ENCODE measurements at regions not wholly inside any gene's neighbourhood (a gene's known extent, or its start where the extent isn't known, plus 50 kb on each side); places are given as distances from the start of the nearest gene placed in this dataset.

DNA sequence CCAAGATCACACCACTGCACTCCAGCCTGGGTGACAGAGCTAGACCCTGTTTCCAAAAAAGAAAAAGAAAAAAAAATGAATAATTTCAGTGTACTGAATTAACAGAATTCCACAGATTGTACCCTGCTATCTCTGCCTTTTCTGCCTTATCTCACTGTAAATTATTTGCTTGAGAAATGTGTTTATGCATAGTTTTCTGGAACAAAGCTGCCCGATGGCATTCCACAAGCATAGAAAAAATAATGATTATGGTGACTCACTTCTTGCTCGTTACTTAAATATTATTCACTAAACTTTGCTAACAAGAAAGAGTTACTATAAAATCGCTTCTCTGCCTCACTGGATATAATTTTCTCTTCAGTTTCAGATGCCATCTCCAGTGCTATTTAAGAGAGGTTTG is 88.7 kb upstream of the FAM169A start:
- Histone ChIP-seq H3K36me3 (replicated peaks in 1 of 2; ENCODE audit: control extremely low read depth in 1 of 2, control insufficient read depth in 1 of 2, extremely low read depth in 1 of 2, insufficient read depth in 2 of 2, low read length in 1 of 2) (no peaks in the 10 kb centered on the region), H2AFZ (ENCODE audit: insufficient read depth, low read depth, low read length, poor library complexity, severe bottlenecking) (no peak overlapping the region), H3K9me3 (ENCODE audit: control extremely low read depth in 1 of 3, control insufficient read depth in 2 of 3, insufficient read depth in 1 of 3, low read length in 2 of 3) (no peaks in the 10 kb centered on the region), H3K4me3 (ENCODE audit: control extremely low read depth in 1 of 5, extremely low read depth in 1 of 5, insufficient read depth in 1 of 5, low read depth in 2 of 5, low read length in 4 of 5) (no peak overlapping the region), H4K20me1 (ENCODE audit: control insufficient read depth, insufficient read depth, low read length, poor library complexity, severe bottlenecking) (no peaks in the 10 kb centered on the region), H3K27me3 (replicated peaks in 1 of 4; ENCODE audit: control extremely low read depth in 1 of 4, control insufficient read depth in 3 of 4, insufficient read depth in 4 of 4, low read length in 3 of 4) (peaks cover 0 to 2% (median 0%) of the 10 kb centered on the region in 4 experiments), H3K9ac (ENCODE audit: low read length) (no peak overlapping the region), H3K79me2 (ENCODE audit: control insufficient read depth, insufficient read depth, low read length) (no peaks in the 10 kb centered on the region), H3K4me1 (ENCODE audit: control insufficient read depth in 2 of 2, insufficient read depth in 2 of 2, low read length in 2 of 2) (no peaks in the 10 kb centered on the region), H3K4me2 (replicated peaks; ENCODE audit: low read depth, low read length, poor library complexity, severe bottlenecking) (no peak overlapping the region), H3K27ac (ENCODE audit: low read length in 2 of 2) (no peak overlapping the region)
- Mint-ChIP-seq H3K4me1 (no peaks in the 10 kb centered on the region), H3K27me3 (peaks cover 20% of the 10 kb centered on the region), H3K9me3 (ENCODE audit: insufficient read depth) (no peaks in the 10 kb centered on the region), H3K4me3 (no peak overlapping the region), H3K27ac (no peak overlapping the region)
- ChIA-PET POLR2A (no interaction called here), CTCF (no interaction called here)
- no CpG with 5 or more reads among the region's 3 CpGs for WGBS (ENCODE audit: insufficient coverage)
- TF ChIP-seq, protein P1, sequence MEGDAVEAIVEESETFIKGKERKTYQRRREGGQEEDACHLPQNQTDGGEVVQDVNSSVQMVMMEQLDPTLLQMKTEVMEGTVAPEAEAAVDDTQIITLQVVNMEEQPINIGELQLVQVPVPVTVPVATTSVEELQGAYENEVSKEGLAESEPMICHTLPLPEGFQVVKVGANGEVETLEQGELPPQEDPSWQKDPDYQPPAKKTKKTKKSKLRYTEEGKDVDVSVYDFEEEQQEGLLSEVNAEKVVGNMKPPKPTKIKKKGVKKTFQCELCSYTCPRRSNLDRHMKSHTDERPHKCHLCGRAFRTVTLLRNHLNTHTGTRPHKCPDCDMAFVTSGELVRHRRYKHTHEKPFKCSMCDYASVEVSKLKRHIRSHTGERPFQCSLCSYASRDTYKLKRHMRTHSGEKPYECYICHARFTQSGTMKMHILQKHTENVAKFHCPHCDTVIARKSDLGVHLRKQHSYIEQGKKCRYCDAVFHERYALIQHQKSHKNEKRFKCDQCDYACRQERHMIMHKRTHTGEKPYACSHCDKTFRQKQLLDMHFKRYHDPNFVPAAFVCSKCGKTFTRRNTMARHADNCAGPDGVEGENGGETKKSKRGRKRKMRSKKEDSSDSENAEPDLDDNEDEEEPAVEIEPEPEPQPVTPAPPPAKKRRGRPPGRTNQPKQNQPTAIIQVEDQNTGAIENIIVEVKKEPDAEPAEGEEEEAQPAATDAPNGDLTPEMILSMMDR (IDR thresholded peaks at IDR 0.05), result no peak
- TF ChIP-seq EZH2 (IDR thresholded peaks at IDR 0.05; ENCODE audit: borderline replicate concordance, insufficient read depth, low read depth, low read length, poor library complexity, severe bottlenecking), result no peak
- ATAC-seq (ENCODE audit: low read depth) (no peak), DNase-seq (no peak)
- intact Hi-C loops (cut with micrococcal nuclease), result no loop called here

DNA sequence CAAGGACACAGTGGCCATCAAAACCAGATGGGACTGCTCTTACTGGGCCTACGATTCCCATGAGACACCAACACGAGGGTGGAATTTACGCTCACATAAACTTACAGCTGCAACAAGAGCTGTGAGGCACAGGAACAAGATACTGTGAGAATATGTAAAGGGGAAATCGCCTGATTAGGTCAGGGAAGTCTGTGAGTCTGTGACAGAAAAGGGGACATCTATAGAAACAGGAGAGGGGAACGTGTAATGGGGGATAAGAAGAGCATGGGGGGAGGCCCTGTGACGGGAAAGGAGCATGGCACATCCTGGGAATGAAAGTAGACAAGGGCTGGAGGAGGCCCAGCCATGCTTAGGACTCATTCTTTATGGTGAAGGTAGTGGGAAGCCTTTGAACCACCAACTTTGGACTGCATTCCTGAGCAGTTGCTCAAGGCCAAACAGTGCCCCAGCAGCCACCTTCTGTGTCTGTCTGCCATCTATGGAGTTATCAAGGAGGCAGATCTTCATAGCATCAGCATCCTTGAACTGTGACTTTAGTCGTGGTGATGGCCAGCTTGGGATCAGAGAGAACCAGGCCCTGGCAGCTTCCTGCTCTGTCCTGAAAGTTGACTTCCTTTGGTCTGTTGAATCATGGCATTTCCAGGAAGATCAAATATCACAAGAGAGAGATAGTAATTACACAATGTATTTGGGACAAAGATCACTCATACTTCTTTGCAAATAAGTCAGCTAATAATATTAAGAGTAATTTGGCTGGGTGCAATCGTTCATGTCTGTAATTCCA is 87.9 kb upstream of the FAM169A start:
- Histone ChIP-seq H3K9ac (ENCODE audit: low read length) (no peak overlapping the region), H2AFZ (ENCODE audit: insufficient read depth, low read depth, low read length, poor library complexity, severe bottlenecking) (no peak overlapping the region), H3K9me3 (ENCODE audit: control extremely low read depth in 1 of 3, control insufficient read depth in 2 of 3, insufficient read depth in 1 of 3, low read length in 2 of 3) (no peaks in the 10 kb centered on the region), H3K27me3 (replicated peaks in 1 of 4; ENCODE audit: control extremely low read depth in 1 of 4, control insufficient read depth in 3 of 4, insufficient read depth in 4 of 4, low read length in 3 of 4) (peaks cover 0 to 2% (median 0%) of the 10 kb centered on the region in 4 experiments), H3K79me2 (ENCODE audit: control insufficient read depth, insufficient read depth, low read length) (no peaks in the 10 kb centered on the region), H3K36me3 (replicated peaks in 1 of 2; ENCODE audit: control extremely low read depth in 1 of 2, control insufficient read depth in 1 of 2, extremely low read depth in 1 of 2, insufficient read depth in 2 of 2, low read length in 1 of 2) (no peaks in the 10 kb centered on the region), H3K4me1 (ENCODE audit: control insufficient read depth in 2 of 2, insufficient read depth in 2 of 2, low read length in 2 of 2) (no peaks in the 10 kb centered on the region), H3K27ac (ENCODE audit: low read length in 2 of 2) (no peak overlapping the region), H3K4me3 (ENCODE audit: control extremely low read depth in 1 of 5, extremely low read depth in 1 of 5, insufficient read depth in 1 of 5, low read depth in 2 of 5, low read length in 4 of 5) (no peak overlapping the region), H4K20me1 (ENCODE audit: control insufficient read depth, insufficient read depth, low read length, poor library complexity, severe bottlenecking) (no peaks in the 10 kb centered on the region), H3K4me2 (replicated peaks; ENCODE audit: low read depth, low read length, poor library complexity, severe bottlenecking) (no peak overlapping the region)
- Mint-ChIP-seq H3K4me1 (no peaks in the 10 kb centered on the region), H3K4me3 (no peak overlapping the region), H3K9me3 (ENCODE audit: insufficient read depth) (no peaks in the 10 kb centered on the region), H3K27ac (no peak overlapping the region), H3K27me3 (peaks cover 20% of the 10 kb centered on the region)
- 73% methylated on average over 7 of the region's 8 CpGs for WGBS (ENCODE audit: insufficient coverage)
- no peak for TF ChIP-seq EZH2 (IDR thresholded peaks at IDR 0.05; ENCODE audit: borderline replicate concordance, insufficient read depth, low read depth, low read length, poor library complexity, severe bottlenecking)
- TF ChIP-seq, protein P1 (IDR thresholded peaks at IDR 0.05), result no peak
- CTCF ChIA-PET, result no interaction called here
- POLR2A ChIA-PET, result no interaction called here
- intact Hi-C loops (cut with micrococcal nuclease), result no loop called here
- DNase-seq, result no peak
- no peak for ATAC-seq (ENCODE audit: low read depth)
